SU-DHL-6 (cell line): ENCODE measurements at regions not wholly inside any gene's neighbourhood (a gene's known extent, or its start where the extent isn't known, plus 50 kb on each side); places are given as distances from the start of the nearest gene placed in this dataset.

ENCODE experiments used
- H2AFZ ChIP-seq: fragments of 200-600 bp; sonication (generic); 2 replicates; pipeline ENCODE4 v1.6.1; 2014; ENCODE audit warnings: low read depth, mild to moderate bottlenecking, moderate library complexity, mixed read lengths, antibody characterized with exemption, low read length; ENCODE audit not compliant: severe bottlenecking
- H3F3A ChIP-seq: fragments of 200-600 bp; shearing (Covaris generic); 2 replicates; pipeline ENCODE4 v1.6.0; 2016; ENCODE audit warnings: antibody characterized with exemption, mild to moderate bottlenecking; ENCODE audit not compliant: insufficient read depth
- H3K27ac ChIP-seq: fragments of 200-600 bp; sonication (generic); 2 replicates; pipeline ENCODE4 v1.5.1; 2016; ENCODE audit warnings: low read depth, mild to moderate bottlenecking, low read length, moderate library complexity, mixed read lengths
- H3K27me3 ChIP-seq: fragments of 200-600 bp; sonication (generic), shearing (Covaris generic); 2 replicates; pipeline ENCODE4 v1.6.0; 2014; ENCODE audit warnings: mild to moderate bottlenecking, low read length
- H3K36me3 ChIP-seq: fragments of 200-600 bp; sonication (generic); 2 replicates; pipeline ENCODE4 v1.6.1; 2014; ENCODE audit warnings: mild to moderate bottlenecking, low read length, mixed read lengths
- H3K4me2 ChIP-seq: fragments of 300-600, 200-600 bp; shearing (Covaris generic), sonication (generic); 2 replicates; pipeline ENCODE4 v1.6.0; 2014; ENCODE audit warnings: low read length, low read depth, mild to moderate bottlenecking; ENCODE audit not compliant: poor library complexity, severe bottlenecking
- H3K4me3 ChIP-seq: fragments of 200-600 bp; sonication (generic); 2 replicates; pipeline ENCODE4 v1.5.1; 2014; ENCODE audit warnings: antibody characterized with exemption, low read length, mild to moderate bottlenecking, mixed read lengths; ENCODE audit not compliant: insufficient read depth, poor library complexity, severe bottlenecking
- H3K79me2 ChIP-seq: fragments of 200-600 bp; sonication (generic); 2 replicates; pipeline ENCODE4 v1.6.1; 2014; ENCODE audit warnings: mild to moderate bottlenecking, low read length, moderate library complexity; ENCODE audit not compliant: insufficient read depth
- H3K9ac ChIP-seq: fragments of 200-600 bp; sonication (generic); 2 replicates; pipeline ENCODE4 v1.7.0; 2014; ENCODE audit warnings: mild to moderate bottlenecking, low read length
- H3K9me2 ChIP-seq: fragments of 200-600 bp; sonication (generic); replicated peaks from 2 replicates; pipeline ENCODE4 v1.6.1; 2014; ENCODE audit warnings: low read length; ENCODE audit not compliant: insufficient read depth
- H3K9me3 ChIP-seq: fragments of 200-600 bp; sonication (generic); 2 replicates; pipeline ENCODE4 v1.6.1; 2014; ENCODE audit warnings: low read length, mixed read lengths; ENCODE audit not compliant: insufficient read depth
- H4K20me1 ChIP-seq: fragments of 200-600 bp; sonication (generic); 2 replicates; pipeline ENCODE4 v1.6.1; 2014; ENCODE audit warnings: low read depth, mild to moderate bottlenecking, antibody characterized with exemption, low read length, moderate library complexity, mixed read lengths
- CTCF ChIP-seq: fragments of 200-600 bp; sonication (generic); IDR thresholded peaks from one replicate; pipeline ENCODE4 v1.5.1; 2017; ENCODE audit warnings: antibody characterized with exemption, mild to moderate bottlenecking, low read length, moderate library complexity; ENCODE audit not compliant: insufficient read depth, poor library complexity, severe bottlenecking
- EZH2phosphoT487 ChIP-seq: fragments of 200-600 bp; sonication (generic), shearing (Covaris generic); conservative IDR thresholded peaks from 2 replicates; pipeline ENCODE4 v1.6.1; 2018; ENCODE audit warnings: mild to moderate bottlenecking, antibody characterized with exemption, low read length, moderate library complexity, mixed read lengths

GRCh38 chr3:80682235-80682634 lies 914.4 kb upstream of the ROBO1 start:
- no peak overlapping the region for H3K4me3 ChIP-seq
- no peaks in the 10 kb centered on the region for H4K20me1 ChIP-seq
- H3F3A ChIP-seq: no peaks in the 10 kb centered on the region
- no peaks in the 10 kb centered on the region for H3K9me3 ChIP-seq
- no peaks in the 10 kb centered on the region for H3K9me2 ChIP-seq
- no peaks in the 10 kb centered on the region for H3K27me3 ChIP-seq
- no peak overlapping the region for H2AFZ ChIP-seq
- H3K4me2 ChIP-seq: no peak overlapping the region
- no peaks in the 10 kb centered on the region for H3K79me2 ChIP-seq
- no peaks in the 10 kb centered on the region for H3K36me3 ChIP-seq
- H3K9ac ChIP-seq: no peak overlapping the region
- H3K27ac ChIP-seq: no peak overlapping the region
- TF ChIP-seq EZH2phosphoT487: no peak
- no peak for TF ChIP-seq CTCF

- Histone ChIP-seq H3K27ac (no peak overlapping the region), H2AFZ (no peak overlapping the region), H4K20me1 (no peaks in the 10 kb centered on the region), H3K27me3 (no peaks in the 10 kb centered on the region), H3K4me2 (no peak overlapping the region), H3K79me2 (no peaks in the 10 kb centered on the region), H3K4me3 (no peak overlapping the region), H3K36me3 (no peaks in the 10 kb centered on the region), H3K9me2 (no peaks in the 10 kb centered on the region), H3K9ac (no peak overlapping the region), H3K9me3 (no peaks in the 10 kb centered on the region), H3F3A (no peaks in the 10 kb centered on the region)
- TF ChIP-seq CTCF (no peak), EZH2phosphoT487 (no peak)
Measured at GRCh38 chr3:80677796-80678195, 910.0 kb upstream of the ROBO1 start.

GRCh38 chr3:80676866-80677265 lies 909.1 kb upstream of the ROBO1 start:
- no peak for TF ChIP-seq EZH2phosphoT487
- TF ChIP-seq CTCF: no peak
- no peak overlapping the region for H3K27ac ChIP-seq

GRCh38 chr3:80676261-80676660 lies 908.5 kb upstream of the ROBO1 start:
- Histone ChIP-seq H3K9me2 (no peaks in the 10 kb centered on the region), H3K27ac (no peak overlapping the region), H3K4me2 (no peak overlapping the region), H3K9me3 (no peaks in the 10 kb centered on the region), H3K27me3 (no peaks in the 10 kb centered on the region), H3K79me2 (no peaks in the 10 kb centered on the region), H3K36me3 (no peaks in the 10 kb centered on the region), H3K9ac (no peak overlapping the region), H4K20me1 (no peaks in the 10 kb centered on the region), H2AFZ (no peak overlapping the region), H3F3A (no peaks in the 10 kb centered on the region), H3K4me3 (no peak overlapping the region)
- TF ChIP-seq CTCF (no peak), EZH2phosphoT487 (no peak)

More at GRCh38 chr3:80676866-80677265, 909.1 kb upstream of the ROBO1 start:
- H3K27me3 ChIP-seq: no peaks in the 10 kb centered on the region
- H3K4me2 ChIP-seq: no peak overlapping the region
- no peaks in the 10 kb centered on the region for H3K79me2 ChIP-seq
- H3F3A ChIP-seq: no peaks in the 10 kb centered on the region
- H3K4me3 ChIP-seq: no peak overlapping the region
- no peaks in the 10 kb centered on the region for H4K20me1 ChIP-seq
- no peaks in the 10 kb centered on the region for H3K36me3 ChIP-seq
- H3K9ac ChIP-seq: no peak overlapping the region
- H3K9me3 ChIP-seq: no peaks in the 10 kb centered on the region
- no peaks in the 10 kb centered on the region for H3K9me2 ChIP-seq
- H2AFZ ChIP-seq: no peak overlapping the region
